Type B pancreatic cell (in vitro differentiated cells): ENCODE measurements at regions not wholly inside any gene's neighbourhood (a gene's known extent, or its start where the extent isn't known, plus 50 kb on each side); places are given as distances from the start of the nearest gene placed in this dataset.

Experiments used
- DNase-seq: peaks from one replicate; pipeline ENCODE4 v3.0.0; 2021; ENCODE audit warnings: mixed read lengths; ENCODE audit not compliant: unreplicated experiment; ENCODE audit errors: extremely low spot score
- H3K27ac Mint-ChIP-seq: 2 replicates; pipeline ENCODE4 v1.8.0; 2021; ENCODE audit warnings: mild to moderate bottlenecking, mixed read lengths
- H3K27me3 Mint-ChIP-seq: 2 replicates; pipeline ENCODE4 v1.8.0; 2021; ENCODE audit warnings: mixed read lengths
- H3K36me3 Mint-ChIP-seq: 2 replicates; pipeline ENCODE4 v1.8.0; 2021; ENCODE audit warnings: mixed read lengths
- H3K4me1 Mint-ChIP-seq: one replicate; pipeline ENCODE4 v1.8.0; 2021; ENCODE audit warnings: mixed read lengths; ENCODE audit not compliant: unreplicated experiment
- H3K4me3 Mint-ChIP-seq: 2 replicates; pipeline ENCODE4 v1.8.0; 2021; ENCODE audit warnings: mild to moderate bottlenecking, mixed read lengths
- H3K9me3 Mint-ChIP-seq: 2 replicates; pipeline ENCODE4 v1.8.0; 2021; ENCODE audit warnings: mixed read lengths
- CTCF ChIP-seq: fragments of 200-600 bp; sonication (generic); conservative IDR thresholded peaks from 2 replicates; pipeline ENCODE4 v1.5.0; 2021; ENCODE audit warnings: antibody characterized with exemption, mild to moderate bottlenecking

GRCh38 chr2:125588780-125589179 is 1067.2 kb upstream of the GYPC start:
- no peak for TF ChIP-seq CTCF
- Mint-ChIP-seq H3K27ac (no peak overlapping the region), H3K9me3 (peaks cover 14% of the 10 kb centered on the region), H3K27me3 (no peaks in the 10 kb centered on the region), H3K4me1 (peaks cover 5% of the 10 kb centered on the region), H3K36me3 (peaks cover 6% of the 10 kb centered on the region), H3K4me3 (no peak overlapping the region)
- no peak for DNase-seq

- Mint-ChIP-seq H3K36me3 (peaks cover 6% of the 10 kb centered on the region), H3K27me3 (no peaks in the 10 kb centered on the region), H3K4me3 (no peak overlapping the region), H3K9me3 (peaks cover 14% of the 10 kb centered on the region), H3K27ac (no peak overlapping the region), H3K4me1 (peaks cover 5% of the 10 kb centered on the region)
- no peak for DNase-seq
- no peak for TF ChIP-seq CTCF
These were observed 1064.0 kb upstream of the GYPC start for GRCh38 chr2:125591954-125592353.

- H3K27ac Mint-ChIP-seq = peak overlapping the region; percentile 13
- TF ChIP-seq CTCF = no peak
- DNase-seq = no peak
- peaks cover 5% of the 10 kb centered on the region for H3K4me1 Mint-ChIP-seq
- H3K36me3 Mint-ChIP-seq = peaks cover 6% of the 10 kb centered on the region
- H3K27me3 Mint-ChIP-seq = no peaks in the 10 kb centered on the region
- peaks cover 11% of the 10 kb centered on the region for H3K9me3 Mint-ChIP-seq
- no peak overlapping the region for H3K4me3 Mint-ChIP-seq
These were observed 1062.9 kb upstream of the GYPC start for GRCh38 chr2:125593036-125593435.

GRCh38 chr2:125596612-125597011 is 1059.3 kb upstream of the GYPC start:
- no peaks in the 10 kb centered on the region for H3K27me3 Mint-ChIP-seq
- H3K36me3 Mint-ChIP-seq = no peaks in the 10 kb centered on the region
- peaks cover 5% of the 10 kb centered on the region for H3K4me1 Mint-ChIP-seq
- no peak overlapping the region for H3K27ac Mint-ChIP-seq
- DNase-seq = no peak
- TF ChIP-seq CTCF = no peak
- H3K4me3 Mint-ChIP-seq = no peak overlapping the region
- H3K9me3 Mint-ChIP-seq = no peaks in the 10 kb centered on the region

- H3K27ac Mint-ChIP-seq = no peak overlapping the region
- H3K36me3 Mint-ChIP-seq = no peaks in the 10 kb centered on the region
- TF ChIP-seq CTCF = no peak
- no peaks in the 10 kb centered on the region for H3K4me1 Mint-ChIP-seq
- H3K4me3 Mint-ChIP-seq = no peak overlapping the region
- DNase-seq = no peak
- H3K9me3 Mint-ChIP-seq = no peaks in the 10 kb centered on the region
- no peaks in the 10 kb centered on the region for H3K27me3 Mint-ChIP-seq
These were observed 1040.5 kb upstream of the GYPC start for GRCh38 chr2:125615438-125615837.

GRCh38 chr2:125630377-125630776 is 1025.6 kb upstream of the GYPC start:
- H3K4me1 Mint-ChIP-seq = peaks cover 7% of the 10 kb centered on the region
- H3K9me3 Mint-ChIP-seq = no peaks in the 10 kb centered on the region
- TF ChIP-seq CTCF = no peak

More at GRCh38 chr2:125630377-125630776, 1025.6 kb upstream of the GYPC start:
- Mint-ChIP-seq H3K27me3 (no peaks in the 10 kb centered on the region), H3K36me3 (no peaks in the 10 kb centered on the region), H3K27ac (no peak overlapping the region), H3K4me3 (no peak overlapping the region)
- DNase-seq = no peak
